Ectodermal cell (in vitro differentiated cells): ENCODE measurements at regions not wholly inside any gene's neighbourhood (a gene's known extent, or its start where the extent isn't known, plus 50 kb on each side); places are given as distances from the start of the nearest gene placed in this dataset.

Source experiments
- H3K27ac ChIP-seq: 2 replicates; pipeline ENCODE4 v1.7.0; 2013; ENCODE audit warnings: mild to moderate bottlenecking, low read depth, low read length; ENCODE audit not compliant: insufficient read depth, poor library complexity, severe bottlenecking
- H3K27me3 ChIP-seq: 2 replicates; pipeline ENCODE4 v1.7.0; 2013; ENCODE audit warnings: mild to moderate bottlenecking, low read length; ENCODE audit not compliant: insufficient read depth, control insufficient read depth, poor library complexity, severe bottlenecking
- H3K36me3 ChIP-seq: one replicate; pipeline ENCODE4 v1.7.0; 2013; ENCODE audit warnings: low read length; ENCODE audit not compliant: control insufficient read depth, insufficient read depth
- H3K4me1 ChIP-seq: one replicate; pipeline ENCODE4 v1.7.0; 2013; ENCODE audit warnings: low read length; ENCODE audit not compliant: control insufficient read depth, insufficient read depth
- H3K4me3 ChIP-seq: 2 replicates; pipeline ENCODE4 v1.7.0; 2013; ENCODE audit warnings: low read depth, low read length, control low read depth; ENCODE audit not compliant: insufficient read depth
- H3K9me3 ChIP-seq: 2 replicates; pipeline ENCODE4 v1.7.0; 2013; ENCODE audit warnings: mild to moderate bottlenecking, low read length, moderate library complexity; ENCODE audit not compliant: control insufficient read depth
- WGBS, 2 experiments: methylation state at CpG; one replicate each; pipeline ENCODE4 v1.1.7; 2013; ENCODE audit warnings: missing lambda C conversion rate in 2 of 2; 5-methylcytosine and 5-hydroxymethylcytosine counted together

DNA sequence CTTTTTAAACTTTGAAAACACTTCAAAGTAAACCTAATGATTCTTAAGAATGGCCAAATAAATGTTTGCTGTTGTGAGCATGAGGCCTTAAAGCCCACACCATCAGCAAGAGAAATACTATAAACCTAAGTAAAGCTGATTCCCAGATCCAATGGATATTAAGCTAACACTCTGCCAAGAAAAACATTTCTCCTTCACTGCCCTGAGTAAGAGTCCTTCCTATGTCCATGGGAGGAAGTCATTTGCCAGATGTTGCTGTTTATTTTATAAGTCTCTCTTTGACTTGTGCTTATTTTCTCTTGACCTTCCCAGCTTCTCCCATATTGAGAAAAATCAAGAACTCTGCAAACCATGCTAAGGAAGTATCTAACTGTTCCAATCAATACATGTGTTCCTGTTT is 154.3 kb upstream of the EDNRA start:
- Histone ChIP-seq H3K4me1 (no peaks in the 10 kb centered on the region), H3K4me3 (no peak overlapping the region), H3K27ac (no peak overlapping the region), H3K9me3 (no peaks in the 10 kb centered on the region), H3K27me3 (no peaks in the 10 kb centered on the region), H3K36me3 (no peaks in the 10 kb centered on the region)

DNA sequence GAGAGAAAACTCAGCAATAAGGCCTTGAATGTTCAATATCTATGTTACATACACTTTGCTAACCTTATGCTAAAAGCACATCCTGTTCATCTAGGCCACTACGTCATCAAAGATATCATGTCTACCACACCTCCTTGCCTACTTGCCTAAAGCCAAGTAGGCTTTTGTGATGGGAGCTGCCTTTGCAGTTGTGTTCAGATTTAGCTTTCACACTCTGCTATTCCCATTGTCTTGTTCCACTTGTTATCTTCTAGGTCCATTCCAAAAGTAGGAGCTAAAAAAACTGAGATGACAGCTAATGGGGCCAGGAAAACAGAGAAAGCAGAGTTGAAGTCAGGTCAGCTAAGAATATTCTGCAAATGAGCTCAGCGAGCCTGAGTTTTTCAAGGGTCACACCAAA is 153.6 kb upstream of the EDNRA start:
- 91 to 95% methylated on average over 2 of the region's 2 CpGs for WGBS, 2 experiments
- Histone ChIP-seq H3K4me3 (no peak overlapping the region), H3K27ac (no peak overlapping the region), H3K27me3 (no peaks in the 10 kb centered on the region), H3K4me1 (no peaks in the 10 kb centered on the region), H3K36me3 (no peaks in the 10 kb centered on the region), H3K9me3 (no peaks in the 10 kb centered on the region)

DNA sequence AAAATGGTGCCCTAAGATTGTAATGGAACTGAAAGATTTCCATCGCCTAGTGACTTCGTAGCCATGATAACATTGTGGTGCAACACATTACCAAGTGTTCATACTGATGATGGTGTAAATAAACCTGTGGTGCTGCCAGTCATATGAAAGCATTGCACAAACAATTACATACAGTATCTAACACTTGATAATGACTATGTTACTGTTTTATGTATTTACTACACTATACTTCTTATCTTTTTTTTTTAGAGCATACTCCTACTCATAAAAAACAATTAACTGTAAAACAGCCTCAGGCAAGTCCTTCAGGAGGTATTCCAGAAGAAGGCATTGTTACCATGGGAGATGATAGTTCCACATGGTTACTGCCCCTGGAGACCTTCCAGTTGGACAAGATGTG is 152.7 kb upstream of the EDNRA start:
- Histone ChIP-seq H3K27ac (no peak overlapping the region), H3K4me3 (no peak overlapping the region), H3K27me3 (no peaks in the 10 kb centered on the region), H3K36me3 (no peaks in the 10 kb centered on the region), H3K4me1 (no peaks in the 10 kb centered on the region), H3K9me3 (no peaks in the 10 kb centered on the region)
- WGBS, 2 experiments = 90 to 100% methylated on average over 2 of the region's 2 CpGs

DNA sequence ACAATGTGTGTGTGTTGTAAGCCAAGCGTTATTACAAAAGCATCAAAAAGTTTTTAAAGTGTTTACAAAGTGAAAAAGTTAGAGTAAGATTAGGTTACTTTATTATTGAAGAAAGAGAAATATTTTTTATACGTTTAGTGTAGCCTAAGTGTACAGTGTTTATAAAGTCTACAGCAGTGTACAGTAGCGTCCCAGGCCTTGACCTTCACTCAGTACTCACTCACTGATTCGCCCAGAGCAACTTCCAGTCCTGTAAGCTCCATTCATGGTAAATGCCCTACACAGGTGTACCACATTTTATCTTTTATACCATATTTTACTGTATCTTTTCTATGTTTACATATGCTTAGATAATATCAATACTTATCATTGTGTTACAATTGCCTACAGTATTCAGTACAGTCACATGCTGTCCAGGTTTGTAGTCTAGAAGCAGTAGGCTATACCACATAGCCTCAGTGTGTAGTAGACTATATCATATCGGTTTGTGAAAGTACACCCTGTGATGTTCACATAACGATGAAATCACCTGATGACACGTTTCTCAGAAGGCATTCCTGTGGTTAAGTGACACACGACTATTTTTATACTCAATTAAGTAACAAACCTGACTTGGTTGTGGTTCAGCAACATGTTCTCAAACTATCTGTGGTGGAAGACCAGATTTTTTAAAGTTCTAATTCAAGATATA is 152.0 kb upstream of the EDNRA start:
- Histone ChIP-seq H3K4me1 (no peaks in the 10 kb centered on the region), H3K4me3 (no peak overlapping the region), H3K27ac (no peak overlapping the region), H3K27me3 (no peaks in the 10 kb centered on the region), H3K36me3 (no peaks in the 10 kb centered on the region), H3K9me3 (no peaks in the 10 kb centered on the region)
- WGBS, 2 experiments = 91 to 92% methylated on average over 8 of the region's 8 CpGs

DNA sequence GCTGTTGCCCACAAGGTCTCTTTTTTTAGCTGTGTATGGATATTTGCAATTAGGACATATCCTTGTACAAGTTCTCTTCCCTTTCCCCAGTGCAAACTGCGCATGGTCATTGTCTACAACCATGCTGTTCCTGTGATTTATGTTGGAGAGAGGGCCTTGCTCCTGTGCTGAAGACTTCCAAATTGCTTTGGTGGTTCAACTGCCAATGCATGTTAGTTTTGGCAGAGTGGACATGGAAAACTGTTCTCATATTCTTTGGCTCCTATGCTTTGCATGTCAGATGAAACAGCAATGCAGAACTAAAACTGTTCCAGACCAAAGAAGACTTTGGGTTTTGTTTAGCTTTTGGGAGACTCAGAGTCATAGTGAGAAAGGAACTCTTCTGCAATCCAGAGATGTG is 148.8 kb upstream of the EDNRA start:
- Histone ChIP-seq H3K4me3 (no peak overlapping the region), H3K27me3 (no peaks in the 10 kb centered on the region), H3K36me3 (no peaks in the 10 kb centered on the region), H3K9me3 (no peaks in the 10 kb centered on the region), H3K27ac (no peak overlapping the region), H3K4me1 (no peaks in the 10 kb centered on the region)
- WGBS, 2 experiments = 93 to 100% methylated on average over 1 of the region's 1 CpG

DNA sequence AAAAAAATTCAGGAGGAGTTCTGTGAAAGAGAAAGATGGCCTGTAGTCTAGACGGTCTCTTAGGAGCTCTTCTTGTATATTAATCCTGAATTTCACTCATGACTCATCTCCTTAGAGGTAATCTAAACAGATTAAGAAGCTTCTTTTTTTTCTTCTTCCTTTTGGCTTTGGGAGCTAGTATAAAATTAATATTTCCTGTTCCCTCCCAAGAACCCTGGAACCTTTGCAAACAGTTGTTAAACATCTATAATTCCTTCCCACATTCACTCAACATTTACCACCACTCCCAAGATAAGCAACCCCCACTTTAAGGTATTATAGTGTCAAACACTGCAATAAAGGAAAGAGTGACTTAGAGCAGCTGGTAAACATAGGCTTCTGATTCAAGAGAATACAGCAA is 146.4 kb upstream of the EDNRA start:
- Histone ChIP-seq H3K27ac (no peak overlapping the region), H3K4me1 (no peaks in the 10 kb centered on the region), H3K9me3 (no peaks in the 10 kb centered on the region), H3K4me3 (no peak overlapping the region), H3K27me3 (no peaks in the 10 kb centered on the region), H3K36me3 (no peaks in the 10 kb centered on the region)
- 82 to 100% methylated on average over 1 of the region's 1 CpG for WGBS, 2 experiments

DNA sequence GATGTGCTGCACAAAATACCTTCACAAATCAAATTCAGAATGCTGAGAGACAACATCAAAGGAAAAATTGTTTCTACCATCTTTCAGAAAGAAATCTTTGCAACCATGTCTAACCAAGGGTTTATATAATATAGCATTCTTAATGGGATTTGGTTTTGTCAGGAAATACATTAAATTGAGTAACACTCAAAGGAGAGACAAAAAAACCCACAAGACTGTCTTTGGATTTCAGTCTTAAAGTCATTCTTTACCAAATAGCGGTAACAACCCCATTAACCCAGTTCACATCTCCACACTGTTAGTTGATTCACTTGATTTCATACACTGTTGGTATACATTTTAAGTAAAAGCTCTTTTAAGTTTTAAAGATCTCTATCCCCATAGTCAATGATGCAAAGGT is 145.7 kb upstream of the EDNRA start:
- Histone ChIP-seq H3K4me3 (no peak overlapping the region), H3K27ac (no peak overlapping the region), H3K9me3 (no peaks in the 10 kb centered on the region), H3K4me1 (no peaks in the 10 kb centered on the region), H3K27me3 (no peaks in the 10 kb centered on the region), H3K36me3 (no peaks in the 10 kb centered on the region)
- 85 to 92% methylated on average over 1 of the region's 1 CpG for WGBS, 2 experiments

DNA sequence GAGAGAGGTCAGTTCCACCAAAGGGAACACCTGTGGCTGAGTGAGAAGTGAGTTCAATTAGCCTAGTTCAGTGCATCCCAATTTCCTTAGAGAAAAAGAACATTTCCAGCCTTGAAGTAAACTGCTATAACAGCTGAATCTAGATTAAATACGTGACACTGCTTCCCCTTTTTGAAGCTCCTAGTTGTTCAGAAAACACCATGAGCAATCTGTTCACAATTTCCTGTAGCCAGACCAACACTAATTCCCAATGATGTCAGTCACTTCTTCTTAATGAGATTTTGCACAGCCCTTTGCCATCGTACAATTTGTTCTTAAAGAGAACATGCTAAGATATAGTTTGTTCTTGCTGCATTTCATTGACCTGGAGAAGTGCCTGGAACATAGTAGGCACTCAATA is 144.6 kb upstream of the EDNRA start:
- no peaks in the 10 kb centered on the region for H3K9me3 ChIP-seq
- no peaks in the 10 kb centered on the region for H3K4me1 ChIP-seq
- H3K4me3 ChIP-seq = no peak overlapping the region
- no peak overlapping the region for H3K27ac ChIP-seq
- WGBS, 2 experiments = 94 to 96% methylated on average over 2 of the region's 2 CpGs
- no peaks in the 10 kb centered on the region for H3K36me3 ChIP-seq
- H3K27me3 ChIP-seq = no peaks in the 10 kb centered on the region

DNA sequence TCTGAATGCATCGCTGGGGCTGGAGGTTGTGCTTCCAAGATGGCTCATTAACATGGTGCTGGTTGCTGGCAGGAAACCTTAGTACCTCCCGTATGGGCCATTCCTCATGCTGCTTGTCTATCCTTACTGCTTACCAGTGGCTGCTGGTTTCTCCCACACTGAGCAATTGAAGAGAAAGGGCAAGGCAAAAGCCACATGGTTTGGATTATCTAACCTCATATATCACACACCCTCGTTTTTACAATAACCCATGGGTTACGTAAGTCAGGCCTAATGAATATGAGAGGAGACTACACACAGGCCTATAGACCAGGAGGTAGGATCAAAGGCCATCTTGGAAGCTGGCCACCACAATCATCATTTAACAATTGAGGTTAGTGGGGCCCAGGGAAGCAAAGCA is 141.8 kb upstream of the EDNRA start:
- no peaks in the 10 kb centered on the region for H3K9me3 ChIP-seq
- 92 to 93% methylated on average over 4 of the region's 4 CpGs for WGBS, 2 experiments
- H3K27me3 ChIP-seq = no peaks in the 10 kb centered on the region
- no peaks in the 10 kb centered on the region for H3K36me3 ChIP-seq
- H3K4me3 ChIP-seq = no peak overlapping the region
- H3K27ac ChIP-seq = no peak overlapping the region
- no peaks in the 10 kb centered on the region for H3K4me1 ChIP-seq

DNA sequence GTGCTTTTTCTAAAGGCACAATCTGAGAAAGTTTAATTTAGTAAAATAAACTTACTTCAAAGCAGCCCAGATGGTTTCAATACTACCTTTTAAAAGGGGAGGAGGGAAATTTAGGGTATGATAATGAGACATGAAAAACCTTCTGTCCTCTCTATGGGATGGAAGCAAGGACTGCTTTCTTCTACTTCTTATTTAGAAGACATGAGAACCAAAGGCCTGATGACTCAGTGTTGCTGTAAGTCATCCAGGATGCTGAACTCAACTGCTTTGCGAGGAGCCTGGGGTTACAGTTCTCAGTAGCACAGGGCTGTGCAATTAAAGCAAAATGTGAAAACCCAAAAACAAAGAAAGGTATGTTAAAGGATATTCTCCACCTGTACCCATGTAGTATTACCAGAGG is 140.8 kb upstream of the EDNRA start:
- WGBS, 2 experiments = 96 to 100% methylated on average over 1 of the region's 1 CpG
- Histone ChIP-seq H3K9me3 (no peaks in the 10 kb centered on the region), H3K36me3 (no peaks in the 10 kb centered on the region), H3K27me3 (no peaks in the 10 kb centered on the region), H3K4me1 (no peaks in the 10 kb centered on the region), H3K4me3 (no peak overlapping the region), H3K27ac (no peak overlapping the region)

DNA sequence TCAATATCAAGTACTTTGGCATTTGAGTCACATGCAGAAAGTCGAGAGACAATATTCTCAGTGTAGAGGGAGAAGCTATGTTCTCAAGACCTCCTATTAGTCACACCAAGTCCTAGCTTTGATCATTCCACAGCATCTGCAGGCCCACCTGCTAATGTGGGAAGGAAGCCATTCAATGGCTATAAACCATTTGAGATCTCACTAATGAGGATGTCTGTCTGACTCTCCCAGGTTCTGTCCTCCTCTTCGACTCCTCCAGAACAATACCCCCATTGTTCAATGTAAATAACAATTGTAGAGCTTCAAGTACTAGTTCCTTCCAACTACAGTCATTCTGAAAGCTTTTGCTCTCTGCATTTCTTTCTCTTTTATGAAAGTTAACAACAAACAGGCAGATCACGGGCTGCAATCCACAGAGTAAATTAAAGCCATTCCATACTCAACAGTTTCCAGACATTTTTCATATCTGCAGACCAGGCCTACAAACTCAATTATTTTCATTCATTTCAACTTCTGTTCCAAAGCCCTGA is 140.2 kb upstream of the EDNRA start:
- Histone ChIP-seq H3K9me3 (no peaks in the 10 kb centered on the region), H3K27ac (no peak overlapping the region), H3K27me3 (no peaks in the 10 kb centered on the region), H3K4me1 (no peaks in the 10 kb centered on the region), H3K36me3 (no peaks in the 10 kb centered on the region), H3K4me3 (no peak overlapping the region)
- WGBS, 2 experiments = 78 to 81% methylated on average over 3 of the region's 3 CpGs
